OCI-LY1 (cell line): ENCODE measurements at regions not wholly inside any gene's neighbourhood (a gene's known extent, or its start where the extent isn't known, plus 50 kb on each side); places are given as distances from the start of the nearest gene placed in this dataset.

Experiments used
- H2AFZ ChIP-seq: fragments of 200-600 bp; sonication (generic), shearing (Covaris generic); 2 replicates; pipeline ENCODE4 v1.6.0; 2014; ENCODE audit warnings: antibody characterized with exemption, mild to moderate bottlenecking, low read length
- H3F3A ChIP-seq: fragments of 200-600 bp; sonication (generic), shearing (Covaris generic); 2 replicates; pipeline ENCODE4 v1.6.0; 2014; ENCODE audit warnings: mild to moderate bottlenecking, antibody characterized with exemption, low read length, moderate library complexity; ENCODE audit not compliant: insufficient read depth
- H3K27ac ChIP-seq: fragments of 200-600 bp; sonication (generic); 2 replicates; pipeline ENCODE4 v1.5.1; 2014; ENCODE audit warnings: low read length, mixed run types, mild to moderate bottlenecking, low read depth; ENCODE audit not compliant: poor library complexity, severe bottlenecking
- H3K27me3 ChIP-seq: fragments of 200-600 bp; sonication (generic); 2 replicates; pipeline ENCODE4 v1.6.0; 2014; ENCODE audit warnings: antibody characterized with exemption, mild to moderate bottlenecking, low read length, moderate library complexity; ENCODE audit not compliant: insufficient read depth
- H3K36me3 ChIP-seq: fragments of 200-600 bp; sonication (generic); 2 replicates; pipeline ENCODE4 v1.6.1; 2014; ENCODE audit warnings: mild to moderate bottlenecking, antibody characterized with exemption, low read length, moderate library complexity, mixed read lengths; ENCODE audit not compliant: insufficient read depth
- H3K4me1 ChIP-seq: fragments of 200-600 bp; sonication (generic); 2 replicates; pipeline ENCODE4 v1.5.1; 2014; ENCODE audit warnings: mild to moderate bottlenecking, low read length, moderate library complexity; ENCODE audit not compliant: insufficient read depth, severe bottlenecking
- H3K4me2 ChIP-seq: fragments of 200-600 bp; sonication (generic), shearing (Covaris generic); 2 replicates; pipeline ENCODE4 v1.6.1; 2014; ENCODE audit warnings: low read length
- H3K4me3 ChIP-seq: fragments of 200-600 bp; sonication (generic); 2 replicates; pipeline ENCODE4 v1.5.1; 2014; ENCODE audit warnings: low read length, low read depth, mild to moderate bottlenecking, mixed read lengths; ENCODE audit not compliant: poor library complexity, severe bottlenecking
- H3K79me2 ChIP-seq: fragments of 200-600 bp; shearing (Covaris generic); 2 replicates; pipeline ENCODE4 v1.6.1; 2016; ENCODE audit warnings: mixed run types, low read length, mixed read lengths; ENCODE audit not compliant: insufficient read depth
- H3K9ac ChIP-seq: fragments of 200-600 bp; sonication (generic), shearing (Covaris generic); 2 replicates; pipeline ENCODE4 v1.6.1; 2014; ENCODE audit warnings: mild to moderate bottlenecking, low read length, mixed read lengths
- H3K9me2 ChIP-seq: fragments of 200-600 bp; sonication (generic), shearing (Covaris generic); 2 replicates; pipeline ENCODE4 v1.6.1; 2014; ENCODE audit warnings: low read depth, mild to moderate bottlenecking, low read length, mixed read lengths
- H3K9me3 ChIP-seq: fragments of 200-600 bp; shearing (Covaris generic); 2 replicates; pipeline ENCODE4 v1.6.1; 2014; ENCODE audit warnings: low read length, mixed read lengths
- H4K20me1 ChIP-seq: fragments of 200-600 bp; sonication (generic), shearing (Covaris generic); 2 replicates; pipeline ENCODE4 v1.6.0; 2016; ENCODE audit warnings: mild to moderate bottlenecking, low read length; ENCODE audit not compliant: insufficient read depth
- CTCF ChIP-seq: fragments of 200-600 bp; sonication (generic), shearing (Covaris generic); IDR thresholded peaks from 2 replicates; pipeline ENCODE4 v1.5.1; 2017; ENCODE audit warnings: mild to moderate bottlenecking, antibody characterized with exemption, low read length, moderate library complexity, mixed read lengths
- EZH2 ChIP-seq: fragments of 200-600 bp; sonication (generic), shearing (Covaris generic); IDR thresholded peaks from 2 replicates; pipeline ENCODE4 v1.8.0; 2017; ENCODE audit warnings: borderline replicate concordance, mixed run types, mild to moderate bottlenecking, antibody characterized with exemption, low read length, moderate library complexity, mixed read lengths

- H3K27ac ChIP-seq: no peak overlapping the region
- no peaks in the 10 kb centered on the region for H3K4me1 ChIP-seq
- no peak overlapping the region for H3K9ac ChIP-seq
- no peaks in the 10 kb centered on the region for H3K36me3 ChIP-seq
- no peaks in the 10 kb centered on the region for H3K27me3 ChIP-seq
- H4K20me1 ChIP-seq: no peaks in the 10 kb centered on the region
- TF ChIP-seq CTCF: no peak
- TF ChIP-seq EZH2: no peak
- H2AFZ ChIP-seq: no peak overlapping the region
- no peaks in the 10 kb centered on the region for H3K79me2 ChIP-seq
- H3K9me3 ChIP-seq: no peaks in the 10 kb centered on the region
- no peaks in the 10 kb centered on the region for H3K9me2 ChIP-seq
- no peak overlapping the region for H3K4me2 ChIP-seq
- no peak overlapping the region for H3K4me3 ChIP-seq
- no peaks in the 10 kb centered on the region for H3F3A ChIP-seq
Observed at GRCh38 chr10:4319870-4320367, 506.1 kb upstream of the AKR1E2 start.

GRCh38 chr10:4316161-4316810 is 509.7 kb upstream of the AKR1E2 start:
- TF ChIP-seq CTCF (no peak), EZH2 (no peak)
- Histone ChIP-seq H3K4me2 (no peak overlapping the region), H3K9me2 (no peaks in the 10 kb centered on the region), H3K9ac (no peak overlapping the region), H3K79me2 (no peaks in the 10 kb centered on the region), H2AFZ (no peak overlapping the region), H3K36me3 (no peaks in the 10 kb centered on the region), H3K9me3 (no peaks in the 10 kb centered on the region), H4K20me1 (no peaks in the 10 kb centered on the region), H3F3A (no peaks in the 10 kb centered on the region), H3K4me3 (no peak overlapping the region), H3K27me3 (no peaks in the 10 kb centered on the region), H3K4me1 (no peaks in the 10 kb centered on the region), H3K27ac (no peak overlapping the region)

GRCh38 chr10:4315551-4315950 is 510.5 kb upstream of the AKR1E2 start:
- no peaks in the 10 kb centered on the region for H3K27me3 ChIP-seq
- H3K9ac ChIP-seq: no peak overlapping the region
- TF ChIP-seq EZH2 (no peak), CTCF (no peak)
- no peaks in the 10 kb centered on the region for H3K9me3 ChIP-seq
- no peak overlapping the region for H3K27ac ChIP-seq
- H4K20me1 ChIP-seq: no peaks in the 10 kb centered on the region
- no peak overlapping the region for H3K4me3 ChIP-seq
- no peaks in the 10 kb centered on the region for H3K79me2 ChIP-seq
- H3K4me2 ChIP-seq: no peak overlapping the region
- no peaks in the 10 kb centered on the region for H3K9me2 ChIP-seq
- H3K4me1 ChIP-seq: no peaks in the 10 kb centered on the region
- no peak overlapping the region for H2AFZ ChIP-seq
- no peaks in the 10 kb centered on the region for H3K36me3 ChIP-seq
- H3F3A ChIP-seq: no peaks in the 10 kb centered on the region
